HG02852 (cell line): ENCODE measurements at regions not wholly inside any gene's neighbourhood (a gene's known extent, or its start where the extent isn't known, plus 50 kb on each side); places are given as distances from the start of the nearest gene placed in this dataset.

Experiments
- ATAC-seq: cut with Tn5 transposase; IDR thresholded peaks from one replicate; pipeline ENCODE4 v1.9.1; 2021; ENCODE audit warnings: mild to moderate bottlenecking, moderate library complexity; ENCODE audit not compliant: unreplicated experiment

DNA sequence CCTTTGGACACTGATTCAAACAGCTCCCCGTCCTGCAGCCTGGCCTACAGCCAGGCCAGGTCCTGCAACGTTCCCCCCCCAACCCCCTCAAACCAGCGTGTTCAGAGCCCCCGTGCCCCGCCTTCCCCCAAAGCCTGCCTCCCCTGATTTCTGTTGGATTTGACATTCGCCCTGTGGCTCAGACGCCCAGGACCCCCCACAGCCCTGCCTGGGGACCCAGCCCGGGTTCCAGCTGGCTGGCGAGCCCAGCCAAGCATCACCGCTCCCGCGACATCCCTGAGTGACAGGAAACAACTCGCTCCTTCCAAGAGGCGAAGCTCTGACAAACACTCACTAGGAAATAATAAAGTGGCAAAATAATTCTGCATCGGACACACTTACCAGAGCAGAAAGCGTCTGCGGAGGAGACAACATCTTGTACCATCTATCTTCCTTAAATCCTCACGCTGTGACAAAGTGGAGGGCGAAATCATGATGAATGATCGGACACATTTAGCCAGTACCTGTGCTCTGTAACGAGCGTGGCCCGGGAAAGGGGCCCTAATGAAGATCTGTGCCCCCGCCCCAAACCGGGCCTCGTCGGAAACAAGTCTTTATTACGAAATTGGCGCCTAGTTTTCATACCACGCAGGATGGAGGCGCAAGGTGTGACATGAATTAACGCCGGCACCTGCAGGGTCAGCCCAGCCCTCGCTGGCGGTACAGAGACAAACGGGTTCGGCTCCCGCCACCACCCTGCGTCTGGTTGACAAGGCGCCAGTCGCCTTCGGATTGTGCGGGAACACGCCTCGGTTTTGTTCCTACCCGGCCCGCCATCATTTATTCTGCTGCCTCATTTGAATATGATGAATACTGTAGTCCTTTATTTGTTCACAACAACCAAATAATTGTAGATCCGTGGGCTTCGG is 91.0 kb upstream of the MVB12B start:
- ATAC-seq: no peak

GRCh38 chr9:126236273-126236672 is 90.4 kb upstream of the MVB12B start:
- ATAC-seq: no peak

DNA sequence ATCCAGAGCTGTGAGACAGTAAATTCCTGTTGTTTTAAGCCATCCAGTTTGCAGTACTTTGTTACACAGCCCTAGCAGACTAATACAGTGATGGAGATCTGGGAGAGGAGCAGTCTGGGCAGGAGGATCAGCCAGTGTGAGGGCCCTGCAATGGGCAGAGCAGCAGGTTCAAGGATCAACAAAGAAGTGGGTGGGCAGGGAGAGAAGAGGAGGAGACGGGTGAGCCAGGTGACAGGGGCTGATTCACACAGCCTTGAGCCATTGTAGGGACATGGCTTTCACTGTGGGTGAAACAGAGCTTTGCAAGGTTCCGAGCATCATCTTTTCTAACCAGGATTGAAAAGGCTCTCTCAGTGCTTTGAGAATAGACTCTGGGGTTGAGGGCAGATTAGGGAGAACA is 88.2 kb upstream of the MVB12B start:
- no peak for ATAC-seq

DNA sequence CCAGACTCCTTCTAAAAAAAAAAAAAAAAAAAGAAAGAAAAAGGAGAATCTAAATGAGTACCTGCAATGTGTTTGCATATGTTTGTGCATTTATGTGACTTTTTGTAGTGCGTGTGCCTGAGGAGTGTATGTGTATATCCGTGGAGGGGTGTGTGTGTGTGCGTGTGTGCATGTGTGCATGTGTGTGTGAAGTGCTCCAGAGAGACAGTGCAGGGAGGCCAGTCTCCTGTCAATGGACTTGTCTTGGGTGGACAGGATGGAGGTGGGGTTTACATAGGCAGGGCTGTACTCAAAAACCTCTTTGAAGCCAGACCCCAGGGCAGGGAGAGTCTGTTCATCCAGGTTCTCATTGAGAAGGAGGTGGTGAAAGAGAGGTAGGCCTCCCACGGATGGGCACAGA is 87.1 kb upstream of the MVB12B start:
- no peak for ATAC-seq

DNA sequence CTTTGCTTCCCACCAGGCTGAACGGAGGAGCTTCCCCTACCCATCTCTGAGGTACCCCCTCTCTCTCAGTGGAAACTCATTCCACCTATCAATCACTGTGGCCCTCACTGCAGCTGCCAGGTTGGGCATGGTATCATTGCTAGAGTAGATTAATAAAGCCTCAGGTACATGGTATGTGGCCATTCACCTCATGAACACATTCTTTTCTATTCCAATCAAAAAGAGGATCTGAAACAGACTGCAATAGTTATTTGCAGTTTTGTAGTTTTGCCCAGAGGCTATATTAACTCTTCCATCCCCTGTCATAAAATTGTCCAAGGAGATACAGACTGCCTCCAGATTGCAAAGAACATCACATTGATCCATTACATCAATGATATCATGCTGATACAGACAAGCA is 85.8 kb upstream of the MVB12B start:
- ATAC-seq: no peak

DNA sequence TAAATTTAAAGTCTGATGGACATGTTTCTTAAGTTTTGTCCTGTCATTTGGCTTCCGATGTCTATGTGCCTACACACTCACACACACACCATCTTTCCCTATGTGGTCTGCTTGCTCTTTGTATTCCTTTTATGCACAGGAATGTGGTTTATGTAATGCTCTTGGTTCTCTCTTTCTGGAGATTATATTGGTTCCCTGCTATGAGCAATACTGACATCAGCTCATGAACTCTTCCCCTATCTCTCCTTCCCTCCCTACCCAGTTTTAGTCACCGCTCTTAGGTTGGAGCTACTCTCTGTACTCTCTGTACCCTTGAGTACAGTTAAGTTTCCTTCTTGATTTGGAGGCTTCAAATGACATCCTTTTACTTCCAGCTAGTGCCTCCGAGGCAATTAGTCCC is 77.9 kb upstream of the MVB12B start:
- ATAC-seq: no peak

GRCh38 chr9:126261584-126262356 is 64.9 kb upstream of the MVB12B start:
- ATAC-seq: no peak

DNA sequence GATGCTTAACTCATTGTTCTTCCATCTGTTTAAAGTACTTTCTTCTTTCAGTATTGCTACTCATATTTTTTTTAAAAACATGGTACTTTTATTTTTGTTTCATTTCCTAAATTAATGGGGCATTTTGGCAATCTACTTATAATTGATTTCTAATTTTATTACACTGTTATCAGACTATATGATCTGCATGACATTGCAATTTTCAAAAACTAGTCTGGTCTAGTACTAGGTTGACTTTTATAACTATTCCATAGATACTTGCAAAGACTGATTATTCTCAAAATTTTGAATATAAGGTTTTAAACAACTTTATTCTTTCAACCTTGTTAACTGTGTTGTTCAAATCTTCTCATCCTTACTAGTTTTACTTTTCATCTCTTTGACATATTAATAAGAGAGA is 63.9 kb upstream of the MVB12B start:
- no peak for ATAC-seq

DNA sequence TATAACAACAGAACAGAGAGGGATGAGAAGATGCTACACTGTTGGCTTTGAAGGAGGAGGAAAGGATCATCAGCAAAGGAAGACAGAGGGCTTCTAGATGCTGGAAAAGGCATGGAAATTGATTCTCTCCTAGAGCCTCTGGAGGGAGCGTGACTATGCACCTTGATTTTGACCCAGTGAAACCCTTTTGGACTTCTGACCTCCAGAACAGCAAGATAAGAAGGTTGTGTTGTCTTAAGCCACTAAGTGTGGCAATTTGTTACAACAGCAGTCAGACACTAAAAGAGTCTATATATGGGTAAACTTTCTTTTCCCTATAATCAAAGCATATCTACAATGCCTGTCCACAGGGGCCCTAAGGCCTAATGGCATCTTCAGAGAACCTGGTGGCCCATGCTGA is 56.1 kb upstream of the MVB12B start:
- no peak for ATAC-seq

DNA sequence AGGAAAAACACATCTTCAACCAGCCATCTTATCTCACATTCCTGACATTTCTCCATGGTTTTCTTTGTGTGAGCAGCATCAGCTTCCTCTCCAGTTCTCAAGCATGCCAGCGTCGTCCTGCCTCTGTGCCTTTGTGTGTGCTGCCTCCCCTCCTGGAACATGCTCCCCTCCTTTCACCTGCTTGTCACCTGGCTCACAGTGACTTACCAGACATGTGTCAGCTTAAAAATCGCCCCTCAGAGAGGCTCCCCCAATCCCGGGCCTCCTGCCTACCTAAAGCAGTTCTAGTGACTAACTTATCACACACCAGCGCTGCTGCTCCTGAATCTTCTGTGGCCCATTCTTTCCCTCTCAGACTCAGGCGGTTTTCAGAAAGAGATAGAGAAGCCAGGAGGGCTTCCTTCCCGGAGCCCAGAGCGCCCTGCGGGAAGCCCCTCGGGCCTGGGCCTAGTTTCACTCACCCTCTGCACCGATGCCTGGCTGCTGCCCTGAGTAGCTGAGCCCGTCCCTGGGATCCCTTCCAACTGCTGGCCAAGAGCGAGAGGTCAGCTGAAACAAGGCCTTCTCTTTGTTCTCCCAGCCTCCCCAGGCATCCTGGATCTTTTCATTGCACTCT is 51.1 kb upstream of the MVB12B start:
- no peak for ATAC-seq

GRCh38 chr9:126276056-126276728 is 50.4 kb upstream of the MVB12B start:
- no peak for ATAC-seq
